ENCODE measurements at regions not wholly inside any gene's neighbourhood (a gene's known extent, or its start where the extent isn't known, plus 50 kb on each side); places are given as distances from the start of the nearest gene placed in this dataset.

- no peak for DNase-seq
- no peak overlapping the region for H2BK5ac ChIP-seq (ENCODE audit: low read depth, low read length, poor library complexity, severe bottlenecking)
- POLR2A ChIA-PET (ENCODE audit: unreplicated experiment): no interaction called here
These were observed 894.3 kb downstream of the EFNB2 start for GRCh38 chr13:105641121-105641520.

More at GRCh38 chr13:105641121-105641520, 894.3 kb downstream of the EFNB2 start:
- no peak overlapping the region for H3K23ac ChIP-seq (ENCODE audit: low read depth, low read length)
- no TSS peak for BruUV-seq (replicated peaks)
- no peaks in the 10 kb centered on the region for H3K4me1 ChIP-seq (ENCODE audit: control insufficient read depth, insufficient read depth, low read length)
- no peak overlapping the region for H4K8ac ChIP-seq (ENCODE audit: low read depth in 2 of 2, low read length in 2 of 2)
- H2BK15ac ChIP-seq (ENCODE audit: low read depth, low read length): no peak overlapping the region
- H3K9ac ChIP-seq (ENCODE audit: low read depth, low read length): no peak overlapping the region
- no peak overlapping the region for H2AFZ ChIP-seq (replicated peaks; ENCODE audit: low read length, poor library complexity)
- ATAC-seq (ENCODE audit: low read depth): no peak
- no peak overlapping the region for H3K18ac ChIP-seq (ENCODE audit: low read depth, low read length)
- in situ Hi-C loops (cut with MboI; ENCODE audit: low sequenced_read_pairs) (no loop called here), dilution Hi-C loops (cut with HindIII; ENCODE audit: low sequenced_read_pairs, unreplicated experiment) (no loop called here), intact Hi-C loops (cut with micrococcal nuclease) (no loop called here)
- CTCF ChIA-PET: no interaction called here
- H3K79me1 ChIP-seq (ENCODE audit: low read depth in 1 of 2, low read length in 2 of 2): no peaks in the 10 kb centered on the region
- no peak overlapping the region for H2BK20ac ChIP-seq (ENCODE audit: low read depth, low read length)
- no peak overlapping the region for H3K4me3 ChIP-seq (ENCODE audit: insufficient read depth, low read depth, low read length)
- H3K9me1 ChIP-seq (ENCODE audit: insufficient read depth, low read length): no peaks in the 10 kb centered on the region
- 92% methylated on average over 2 of the region's 5 CpGs; no CpG with 5 or more reads in 1 of the 2 experiments for WGBS, 2 experiments (ENCODE audit: extremely low coverage in 2 of 2, insufficient read length in 1 of 2)
- H4K5ac ChIP-seq (ENCODE audit: low read depth, low read length): no peak overlapping the region
- H2BK120ac ChIP-seq (ENCODE audit: low read depth, low read length): no peak overlapping the region
- no peak overlapping the region for H2AK9ac ChIP-seq (replicated peaks; ENCODE audit: low read depth, low read length, poor library complexity)
- no peak overlapping the region for H3K4ac ChIP-seq (ENCODE audit: low read depth, low read length)
- no peak overlapping the region for H3K14ac ChIP-seq (replicated peaks; ENCODE audit: low read depth, low read length)
- no peak for TF ChIP-seq RCOR1 (IDR thresholded peaks at IDR 0.05; ENCODE audit: insufficient replicate concordance, low read length)
- no peak for TF ChIP-seq NFE2L2 (IDR thresholded peaks at IDR 0.05; ENCODE audit: low read depth, low read length)
- TF ChIP-seq RAD21 (IDR thresholded peaks at IDR 0.05; ENCODE audit: low read length): no peak
- H3K36me3 ChIP-seq (ENCODE audit: control insufficient read depth, insufficient read depth, low read length): no peaks in the 10 kb centered on the region
- H3K27me3 ChIP-seq (ENCODE audit: control insufficient read depth, insufficient read depth, low read length): no peaks in the 10 kb centered on the region
- no peak overlapping the region for H2AK5ac ChIP-seq (ENCODE audit: low read depth, low read length)
- no peak overlapping the region for H3K4me2 ChIP-seq (ENCODE audit: low read depth, low read length)
- H3K27ac ChIP-seq (ENCODE audit: insufficient read depth, low read length): no peak overlapping the region
- no peak overlapping the region for H3K56ac ChIP-seq (ENCODE audit: extremely low read depth, insufficient read depth, low read length)
- H3K9me3 ChIP-seq (ENCODE audit: control insufficient read depth, insufficient read depth, low read length): no peaks in the 10 kb centered on the region
- no peaks in the 10 kb centered on the region for H4K20me1 ChIP-seq (ENCODE audit: insufficient read depth, low read length)
- no peak overlapping the region for H4K91ac ChIP-seq (ENCODE audit: insufficient read depth, low read depth, low read length)

Measured in IMR-90 (cell line).